ENCODE measurements at regions not wholly inside any gene's neighbourhood (a gene's known extent, or its start where the extent isn't known, plus 50 kb on each side); places are given as distances from the start of the nearest gene placed in this dataset.

- TF ChIP-seq CTCF (IDR thresholded peaks at IDR 0.05; ENCODE audit: low read length) (no peak), EZH2phosphoT487 (IDR thresholded peaks at IDR 0.05; ENCODE audit: low read length) (no peak)
Observed at GRCh38 chr4:181823183-181823582, 420.0 kb upstream of the TENM3 start.

Data from MM.1S (cell line).